SK-N-SH (cell line): ENCODE measurements at regions not wholly inside any gene's neighbourhood (a gene's known extent, or its start where the extent isn't known, plus 50 kb on each side); places are given as distances from the start of the nearest gene placed in this dataset.

Experiments
- CTCF ChIA-PET: fragments of 300-600, 350-600 bp; formaldehyde crosslinking; extraction: SDS; loops from one replicate; lab custom pipeline; 2021; lab: Yijun Ruan, JAX
- POLR2A ChIA-PET: fragments of 350-600 bp; sonication (Branson Sonifier 250); formaldehyde crosslinking; extraction: SDS; loops from one replicate; lab custom pipeline; 2020; ENCODE audit warnings: antibody characterized with exemption, inconsistent platforms; lab: Yijun Ruan, JAX
- DNase-seq: peaks from one replicate; pipeline ENCODE4 v3.0.0; 2012
- H2AFZ ChIP-seq: fragments of 200-600 bp; sonication (generic); 2 replicates; pipeline ENCODE4 v1.8.1; 2016; ENCODE audit warnings: antibody characterized with exemption, mild to moderate bottlenecking, low read depth
- H3F3A ChIP-seq: fragments of 200-600 bp; sonication (generic); replicated peaks from 2 replicates; pipeline ENCODE3; 2016; ENCODE audit warnings: antibody characterized with exemption, mild to moderate bottlenecking; ENCODE audit not compliant: insufficient read depth
- H3K27ac ChIP-seq, 2 experiments: fragments of 200-500 bp in 1 of 2; fragments of 200-600 bp in 1 of 2; sonication (Bioruptor generic) in 1 of 2; sonication (generic), shearing (Covaris generic) in 1 of 2; 2 replicates each; pipeline versions ENCODE4 v1.5.1 to v1.6.1; 2014 to 2016; ENCODE audit warnings: low read depth in 2 of 2, inconsistent platforms in 1 of 2, low read length in 1 of 2, mild to moderate bottlenecking in 1 of 2, mixed read lengths in 1 of 2
- H3K27me3 ChIP-seq: fragments of 200-600 bp; sonication (generic), shearing (Covaris generic); 2 replicates; pipeline ENCODE4 v1.6.1; 2016; ENCODE audit warnings: mixed run types; ENCODE audit not compliant: insufficient read depth
- H3K36me3 ChIP-seq, 2 experiments: fragments of 200-500 bp in 1 of 2; fragments of 200-600 bp in 1 of 2; sonication (Bioruptor generic) in 1 of 2; sonication (generic) in 1 of 2; replicated peaks in 1 of 2; 2 replicates each; pipeline versions ENCODE3 to v1.5.1; 2014 to 2016; ENCODE audit warnings: low read length in 1 of 2, mild to moderate bottlenecking in 1 of 2; ENCODE audit not compliant: insufficient read depth in 2 of 2, control insufficient read depth in 1 of 2
- H3K4me1 ChIP-seq, 2 experiments: fragments of 200-500 bp in 1 of 2; fragments of 200-600 bp in 1 of 2; sonication (Bioruptor generic) in 1 of 2; sonication (generic), shearing (Covaris generic) in 1 of 2; 2 replicates each; pipeline versions ENCODE4 v1.5.1 to v1.6.1; 2014 to 2016; ENCODE audit warnings: low read depth in 1 of 2, low read length in 1 of 2, mixed run types in 1 of 2; ENCODE audit not compliant: insufficient read depth in 2 of 2, control insufficient read depth in 1 of 2
- H3K4me2 ChIP-seq: fragments of 200-600 bp; sonication (generic), shearing (Covaris generic); 2 replicates; pipeline ENCODE4 v1.6.1; 2017; ENCODE audit warnings: mixed run types
- H3K4me3 ChIP-seq, 2 experiments: fragments of 200-500 bp in 1 of 2; fragments of 200-600 bp in 1 of 2; sonication (Bioruptor generic) in 1 of 2; sonication (generic), shearing (Covaris generic) in 1 of 2; 2 replicates each; pipeline versions ENCODE4 v1.5.1 to v1.8.1; 2014 to 2016; ENCODE audit warnings: low read depth in 2 of 2, inconsistent platforms in 1 of 2, low read length in 1 of 2, mild to moderate bottlenecking in 1 of 2, mixed read lengths in 1 of 2, moderate library complexity in 1 of 2
- H3K79me2 ChIP-seq: fragments of 200-600 bp; sonication (generic); 2 replicates; pipeline ENCODE4 v1.8.1; 2017; ENCODE audit warnings: mild to moderate bottlenecking; ENCODE audit not compliant: insufficient read depth
- H3K9ac ChIP-seq: fragments of 200-600 bp; sonication (generic); 2 replicates; pipeline ENCODE4 v1.6.1; 2017; ENCODE audit warnings: mixed run types
- H3K9me2 ChIP-seq: fragments of 200-600 bp; sonication (generic); 2 replicates; pipeline ENCODE4 v1.6.1; 2017; ENCODE audit warnings: mixed run types
- H3K9me3 ChIP-seq: fragments of 200-600 bp; sonication (generic); 2 replicates; pipeline ENCODE4 v1.6.1; 2017; ENCODE audit warnings: mixed run types, mild to moderate bottlenecking, moderate library complexity
- H4K20me1 ChIP-seq: fragments of 200-600 bp; sonication (generic); 2 replicates; pipeline ENCODE4 v1.6.1; 2017; ENCODE audit warnings: mild to moderate bottlenecking, mixed run types; ENCODE audit not compliant: insufficient read depth
- ELF1 ChIP-seq: IDR thresholded peaks from 2 replicates; pipeline ENCODE4 v1.4.0; 2012
- EP300 ChIP-seq, 2 experiments: IDR thresholded peaks; 2 replicates each; pipeline versions ENCODE4 v1.4.0 to v1.6.1; 2012; ENCODE audit warnings: borderline replicate concordance in 1 of 2, low read depth in 1 of 2, low read length in 1 of 2
- EZH2phosphoT487 ChIP-seq: fragments of 200-600 bp; sonication (generic); IDR thresholded peaks from 2 replicates; pipeline ENCODE4 v1.6.1; 2017; ENCODE audit warnings: low read depth, mixed run types, mild to moderate bottlenecking, antibody characterized with exemption, moderate library complexity, borderline replicate concordance
- FOXJ3 ChIP-seq: sonication (generic); formaldehyde crosslinking; IDR thresholded peaks from 2 replicates; pipeline ENCODE4 v1.5.1; 2020; ENCODE audit warnings: mild to moderate bottlenecking, missing genetic modification reagents
- FOXM1 ChIP-seq: IDR thresholded peaks from 2 replicates; pipeline ENCODE4 v1.4.0; 2012; ENCODE audit warnings: low read depth, mild to moderate bottlenecking
- GATA2 ChIP-seq: sonication (generic); formaldehyde crosslinking; IDR thresholded peaks from 2 replicates; pipeline ENCODE4 v1.5.0; 2020; ENCODE audit warnings: mild to moderate bottlenecking, missing genetic modification reagents
- JUND ChIP-seq: IDR thresholded peaks from 2 replicates; pipeline ENCODE4 v1.4.0; 2012
- MEF2A ChIP-seq: IDR thresholded peaks from 2 replicates; pipeline ENCODE4 v1.4.0; 2012; ENCODE audit warnings: low read depth, borderline replicate concordance
- NRF1 ChIP-seq: IDR thresholded peaks from 2 replicates; pipeline ENCODE4 v1.6.1; 2012; ENCODE audit warnings: low read depth, mild to moderate bottlenecking, low read length
- RXRA ChIP-seq: IDR thresholded peaks from 2 replicates; pipeline ENCODE4 v1.4.0; 2012; ENCODE audit warnings: low read depth, mild to moderate bottlenecking, borderline replicate concordance
- SIN3A ChIP-seq: IDR thresholded peaks from 2 replicates; pipeline ENCODE4 v1.6.1; 2012; ENCODE audit warnings: low read depth, mild to moderate bottlenecking, low read length, moderate library complexity, borderline replicate concordance
- SMC3 ChIP-seq: IDR thresholded peaks from 2 replicates; pipeline ENCODE4 v1.6.1; 2012; ENCODE audit warnings: low read depth, low read length, improper control_type of control experiment
- TEAD4 ChIP-seq: IDR thresholded peaks from 2 replicates; pipeline ENCODE4 v1.4.0; 2012; ENCODE audit warnings: mild to moderate bottlenecking, borderline replicate concordance; ENCODE audit not compliant: insufficient read depth
- WGBS: methylation state at CpG from one replicate; pipeline ENCODE4 v1.1.6; 2017; ENCODE audit warnings: low lambda C conversion rate; 5-methylcytosine and 5-hydroxymethylcytosine counted together
- TF ChIP-seq, protein P1 (sequence below): fragments of 200-600 bp; sonication (generic); IDR thresholded peaks from 2 replicates; pipeline ENCODE4 v1.6.1; 2017; ENCODE audit warnings: antibody characterized with exemption, mild to moderate bottlenecking, moderate library complexity
- TF ChIP-seq, protein P2 (sequence below): IDR thresholded peaks from 2 replicates; pipeline ENCODE4 v1.6.1; 2012; ENCODE audit warnings: mild to moderate bottlenecking, low read depth, low read length, moderate library complexity
- TF ChIP-seq, protein P3 (sequence below): IDR thresholded peaks from 2 replicates; pipeline ENCODE4 v1.4.0; 2012; ENCODE audit warnings: low read depth

- H2AFZ ChIP-seq = no peak overlapping the region
- no peaks in the 10 kb centered on the region for H3K9me2 ChIP-seq
- no peaks in the 10 kb centered on the region for H3K4me1 ChIP-seq
- POLR2A ChIA-PET = no interaction called here
- H3K9me3 ChIP-seq = no peaks in the 10 kb centered on the region
- H3K27ac ChIP-seq = no peak overlapping the region
- no peaks in the 10 kb centered on the region for H3K79me2 ChIP-seq
- no peak overlapping the region for H3K9ac ChIP-seq
- H3K4me2 ChIP-seq = no peak overlapping the region
- no peak for DNase-seq
- CTCF ChIA-PET = interaction anchor here (0.7 kb wide), 1 partner anchor 14 kb away, joined by 3 read pairs; no protein-coding TSS in a partner anchor
- no peaks in the 10 kb centered on the region for H3F3A ChIP-seq
- no peaks in the 10 kb centered on the region for H3K36me3 ChIP-seq
- H4K20me1 ChIP-seq = no peaks in the 10 kb centered on the region
- 27% methylated on average over 3 of the region's 4 CpGs for WGBS
- no peak for TF ChIP-seq ELF1
- TF ChIP-seq MEF2A = no peak
- TF ChIP-seq, protein P1, sequence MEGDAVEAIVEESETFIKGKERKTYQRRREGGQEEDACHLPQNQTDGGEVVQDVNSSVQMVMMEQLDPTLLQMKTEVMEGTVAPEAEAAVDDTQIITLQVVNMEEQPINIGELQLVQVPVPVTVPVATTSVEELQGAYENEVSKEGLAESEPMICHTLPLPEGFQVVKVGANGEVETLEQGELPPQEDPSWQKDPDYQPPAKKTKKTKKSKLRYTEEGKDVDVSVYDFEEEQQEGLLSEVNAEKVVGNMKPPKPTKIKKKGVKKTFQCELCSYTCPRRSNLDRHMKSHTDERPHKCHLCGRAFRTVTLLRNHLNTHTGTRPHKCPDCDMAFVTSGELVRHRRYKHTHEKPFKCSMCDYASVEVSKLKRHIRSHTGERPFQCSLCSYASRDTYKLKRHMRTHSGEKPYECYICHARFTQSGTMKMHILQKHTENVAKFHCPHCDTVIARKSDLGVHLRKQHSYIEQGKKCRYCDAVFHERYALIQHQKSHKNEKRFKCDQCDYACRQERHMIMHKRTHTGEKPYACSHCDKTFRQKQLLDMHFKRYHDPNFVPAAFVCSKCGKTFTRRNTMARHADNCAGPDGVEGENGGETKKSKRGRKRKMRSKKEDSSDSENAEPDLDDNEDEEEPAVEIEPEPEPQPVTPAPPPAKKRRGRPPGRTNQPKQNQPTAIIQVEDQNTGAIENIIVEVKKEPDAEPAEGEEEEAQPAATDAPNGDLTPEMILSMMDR = no peak
- no peaks in the 10 kb centered on the region for H3K27me3 ChIP-seq
- H3K4me3 ChIP-seq = no peak overlapping the region
These were observed 307.8 kb downstream of the GPAM start for GRCh38 chr10:111875725-111876124.

DNA sequence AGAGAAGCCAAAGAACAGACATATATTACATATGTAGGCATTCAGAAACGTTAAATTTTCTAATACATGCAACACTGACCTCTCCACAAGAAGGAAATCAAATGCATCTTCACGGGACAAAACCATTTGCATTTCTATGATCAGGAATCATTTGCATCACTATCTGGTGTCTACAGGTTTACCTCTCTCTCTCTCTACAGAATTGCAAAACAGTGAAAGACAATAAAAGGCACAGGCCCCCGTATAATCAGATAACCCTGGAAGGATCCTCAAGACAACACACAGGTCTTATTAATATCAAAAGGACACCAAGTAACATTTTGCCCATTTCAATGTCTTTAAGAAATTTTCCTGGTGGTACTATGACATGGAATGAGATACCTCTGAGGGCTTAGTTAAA lies 306.3 kb downstream of the GPAM start:
- CTCF ChIA-PET = interaction anchor here (0.8 kb wide), 1 partner anchor 42 kb away, joined by 3 read pairs; no protein-coding TSS in a partner anchor
- 15% methylated on average over 3 of the region's 3 CpGs for WGBS

More for the DNA sequence above, 306.3 kb downstream of the GPAM start:
- H3K27me3 ChIP-seq = no peaks in the 10 kb centered on the region
- no peaks in the 10 kb centered on the region for H3K9me3 ChIP-seq
- no peak for DNase-seq
- H3K4me3 ChIP-seq = no peak overlapping the region
- POLR2A ChIA-PET = no interaction called here
- H4K20me1 ChIP-seq = no peaks in the 10 kb centered on the region
- H3F3A ChIP-seq = no peaks in the 10 kb centered on the region
- H3K9me2 ChIP-seq = no peaks in the 10 kb centered on the region
- no peak overlapping the region for H2AFZ ChIP-seq
- H3K9ac ChIP-seq = no peak overlapping the region
- TF ChIP-seq EP300 (IDR thresholded peaks at IDR 0.05; ENCODE audit: borderline replicate concordance in 1 of 2, low read depth in 1 of 2, low read length in 1 of 2) (no peak), RXRA (no peak), GATA2 (CRISPR knock-in tag) (no peak), NRF1 (no peak), TEAD4 (no peak), FOXJ3 (CRISPR knock-in tag) (no peak), EZH2phosphoT487 (no peak), JUND (no peak), ELF1 (no peak), SMC3 (no peak), FOXM1 (no peak), SIN3A (no peak)
- TF ChIP-seq, protein P2, sequence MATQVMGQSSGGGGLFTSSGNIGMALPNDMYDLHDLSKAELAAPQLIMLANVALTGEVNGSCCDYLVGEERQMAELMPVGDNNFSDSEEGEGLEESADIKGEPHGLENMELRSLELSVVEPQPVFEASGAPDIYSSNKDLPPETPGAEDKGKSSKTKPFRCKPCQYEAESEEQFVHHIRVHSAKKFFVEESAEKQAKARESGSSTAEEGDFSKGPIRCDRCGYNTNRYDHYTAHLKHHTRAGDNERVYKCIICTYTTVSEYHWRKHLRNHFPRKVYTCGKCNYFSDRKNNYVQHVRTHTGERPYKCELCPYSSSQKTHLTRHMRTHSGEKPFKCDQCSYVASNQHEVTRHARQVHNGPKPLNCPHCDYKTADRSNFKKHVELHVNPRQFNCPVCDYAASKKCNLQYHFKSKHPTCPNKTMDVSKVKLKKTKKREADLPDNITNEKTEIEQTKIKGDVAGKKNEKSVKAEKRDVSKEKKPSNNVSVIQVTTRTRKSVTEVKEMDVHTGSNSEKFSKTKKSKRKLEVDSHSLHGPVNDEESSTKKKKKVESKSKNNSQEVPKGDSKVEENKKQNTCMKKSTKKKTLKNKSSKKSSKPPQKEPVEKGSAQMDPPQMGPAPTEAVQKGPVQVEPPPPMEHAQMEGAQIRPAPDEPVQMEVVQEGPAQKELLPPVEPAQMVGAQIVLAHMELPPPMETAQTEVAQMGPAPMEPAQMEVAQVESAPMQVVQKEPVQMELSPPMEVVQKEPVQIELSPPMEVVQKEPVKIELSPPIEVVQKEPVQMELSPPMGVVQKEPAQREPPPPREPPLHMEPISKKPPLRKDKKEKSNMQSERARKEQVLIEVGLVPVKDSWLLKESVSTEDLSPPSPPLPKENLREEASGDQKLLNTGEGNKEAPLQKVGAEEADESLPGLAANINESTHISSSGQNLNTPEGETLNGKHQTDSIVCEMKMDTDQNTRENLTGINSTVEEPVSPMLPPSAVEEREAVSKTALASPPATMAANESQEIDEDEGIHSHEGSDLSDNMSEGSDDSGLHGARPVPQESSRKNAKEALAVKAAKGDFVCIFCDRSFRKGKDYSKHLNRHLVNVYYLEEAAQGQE = no peak
- TF ChIP-seq, protein P3, sequence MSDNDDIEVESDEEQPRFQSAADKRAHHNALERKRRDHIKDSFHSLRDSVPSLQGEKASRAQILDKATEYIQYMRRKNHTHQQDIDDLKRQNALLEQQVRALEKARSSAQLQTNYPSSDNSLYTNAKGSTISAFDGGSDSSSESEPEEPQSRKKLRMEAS = no peak
- no peaks in the 10 kb centered on the region for H3K79me2 ChIP-seq
- H3K4me2 ChIP-seq = no peak overlapping the region
- no peaks in the 10 kb centered on the region for H3K4me1 ChIP-seq
- no peak overlapping the region for H3K27ac ChIP-seq
- no peaks in the 10 kb centered on the region for H3K36me3 ChIP-seq
